ENCODE measurements at regions not wholly inside any gene's neighbourhood (a gene's known extent, or its start where the extent isn't known, plus 50 kb on each side); places are given as distances from the start of the nearest gene placed in this dataset.

GRCh38 chr1:184840596-184840995 is 85.9 kb upstream of the EDEM3 start:
- H3K27ac Mint-ChIP-seq = no peak overlapping the region
- no peaks in the 10 kb centered on the region for H3K9me3 Mint-ChIP-seq
- 0 out of 2 replicates have a peak, but pooled peaks cover 3% of the 10 kb centered on the region for H4K20me1 ChIP-seq (replicated peaks; ENCODE audit: insufficient read depth)
- no peaks in the 10 kb centered on the region for H3K36me3 ChIP-seq (ENCODE audit: insufficient read depth)
- peaks cover 7% of the 10 kb centered on the region; the same call in 2 of the 3 replicates for H3K4me1 Mint-ChIP-seq
- no peak for TF ChIP-seq REST (IDR thresholded peaks at IDR 0.05; ENCODE audit: unreplicated experiment)
- TF ChIP-seq EZH2 (IDR thresholded peaks at IDR 0.05; ENCODE audit: low read depth, unreplicated experiment) = no peak
- no peak for TF ChIP-seq ETS1 (IDR thresholded peaks at IDR 0.05)
- TF ChIP-seq JUNB (IDR thresholded peaks at IDR 0.05; ENCODE audit: unreplicated experiment) = no peak
- TF ChIP-seq EZH2phosphoT487 (IDR thresholded peaks at IDR 0.05; ENCODE audit: unreplicated experiment) = no peak
- TF ChIP-seq CTCF (conservative IDR thresholded peaks at IDR 0.05; ENCODE audit: low read depth in 2 of 2) = no peak
- TF ChIP-seq ZNF114 (CRISPR knock-in tag; IDR thresholded peaks at IDR 0.05) = no peak
- no peak for TF ChIP-seq CREB1 (CRISPR knock-in tag; IDR thresholded peaks at IDR 0.05; ENCODE audit: low read depth)
- TF ChIP-seq ZNF331 (CRISPR knock-in tag; IDR thresholded peaks at IDR 0.05; ENCODE audit: low read depth) = no peak
- no peak for TF ChIP-seq NANOG (IDR thresholded peaks at IDR 0.05; ENCODE audit: borderline replicate concordance)
- TF ChIP-seq ZNF462 (CRISPR knock-in tag; IDR thresholded peaks at IDR 0.05) = no peak
- no peak for TF ChIP-seq STAT1 (IDR thresholded peaks at IDR 0.05; ENCODE audit: unreplicated experiment)
- TF ChIP-seq POLR2AphosphoS5 (IDR thresholded peaks at IDR 0.05; ENCODE audit: low read depth) = no peak
- no peaks in the 10 kb centered on the region for H3K4me1 ChIP-seq (ENCODE audit: insufficient read depth)
- H3K36me3 Mint-ChIP-seq (ENCODE audit: low read depth) = no peaks in the 10 kb centered on the region
- H3K27ac ChIP-seq (ENCODE audit: low read depth) = no peak overlapping the region
- no peaks in the 10 kb centered on the region for H3K27me3 ChIP-seq (ENCODE audit: insufficient read depth)
- H3K4me3 Mint-ChIP-seq = no peak overlapping the region
- no peaks in the 10 kb centered on the region for H3K79me2 ChIP-seq (replicated peaks; ENCODE audit: insufficient read depth)
- no peaks in the 10 kb centered on the region for H3K9me2 ChIP-seq (ENCODE audit: insufficient read depth)
- DNase-seq (ENCODE audit: low spot score) = no peak
- no peak for ATAC-seq
- H2AFZ ChIP-seq = no peak overlapping the region
- H3F3A ChIP-seq (replicated peaks; ENCODE audit: low read depth) = no peaks in the 10 kb centered on the region
- H3K27me3 Mint-ChIP-seq (ENCODE audit: insufficient read depth, low read depth, poor library complexity) = no peaks in the 10 kb centered on the region
- H3K4me3 ChIP-seq = no peak overlapping the region
- no peak overlapping the region for H3K4me2 ChIP-seq
